ENCODE measurements at regions not wholly inside any gene's neighbourhood (a gene's known extent, or its start where the extent isn't known, plus 50 kb on each side); places are given as distances from the start of the nearest gene placed in this dataset.

GRCh38 chr7:115477193-115477651, 553.3 kb downstream of the TFEC start:
- DNase-seq (ENCODE audit: low read depth, low spot score) (no peak), FAIRE-seq (no peak)
- Histone ChIP-seq H3K27ac (ENCODE audit: insufficient read depth, low read depth, low read length) (no peak overlapping the region), H3K79me2 (ENCODE audit: control insufficient read depth, insufficient read depth, low read length) (no peaks in the 10 kb centered on the region), H3K4me3 (replicated peaks in 1 of 3; ENCODE audit: insufficient read depth in 1 of 3, low read depth in 1 of 3, low read length in 3 of 3) (peak overlapping the region; percentile 30 to 71 (median 51)), H4K20me1 (replicated peaks; ENCODE audit: control insufficient read depth, extremely low read depth, insufficient read depth, low read length) (no peaks in the 10 kb centered on the region), H3K4me2 (ENCODE audit: insufficient read depth, low read length) (peak overlapping the region; percentile 84), H3K27me3 (ENCODE audit: control insufficient read depth in 2 of 2, insufficient read depth in 2 of 2, low read length in 2 of 2) (peaks cover 7 to 19% of the 10 kb centered on the region in 2 experiments), H3K36me3 (ENCODE audit: control insufficient read depth in 2 of 2, extremely low read depth in 1 of 2, insufficient read depth in 2 of 2, low read length in 2 of 2) (no peaks in the 10 kb centered on the region), H2AFZ (ENCODE audit: low read depth, low read length) (peak overlapping the region; percentile 85), H3K9me3 (replicated peaks; ENCODE audit: control insufficient read depth, insufficient read depth, low read length) (no peaks in the 10 kb centered on the region), H3K4me1 (ENCODE audit: control insufficient read depth, extremely low read depth, insufficient read depth, low read length) (peaks cover 6% of the 10 kb centered on the region), H3K9ac (replicated peaks; ENCODE audit: extremely low read depth, insufficient read depth, low read length) (no peak overlapping the region), H3K9me1 (replicated peaks; ENCODE audit: control insufficient read depth, extremely low read depth, insufficient read depth, low read length) (no peaks in the 10 kb centered on the region)
- dilution Hi-C loops (cut with MboI; ENCODE audit: extremely low pct_ligation_motif_present, low sequenced_read_pairs) = no loop called here
- POLR2A ChIA-PET = no interaction called here
- BruUV-seq (replicated peaks) = no TSS peak
- CTCF ChIA-PET = interaction anchor here (0.6 to 2.1 kb wide), 16 partner anchors 9 to 1395 kb away, joined by 3 to 19 read pairs (median 4); no protein-coding TSS in a partner anchor
- no peak for TF ChIP-seq GATA2 (IDR thresholded peaks at IDR 0.05; ENCODE audit: insufficient read depth, insufficient read length, low read depth, low read length)
- TF ChIP-seq MAX (IDR thresholded peaks at IDR 0.05; ENCODE audit: insufficient read depth, insufficient read length) = no peak
- TF ChIP-seq POLR2A (IDR thresholded peaks at IDR 0.05; ENCODE audit: low read depth, low read length) = no peak
- TF ChIP-seq JUN (IDR thresholded peaks at IDR 0.05; ENCODE audit: borderline replicate concordance, insufficient read depth, insufficient read length, low read depth) = no peak
- TF ChIP-seq, protein P1, sequence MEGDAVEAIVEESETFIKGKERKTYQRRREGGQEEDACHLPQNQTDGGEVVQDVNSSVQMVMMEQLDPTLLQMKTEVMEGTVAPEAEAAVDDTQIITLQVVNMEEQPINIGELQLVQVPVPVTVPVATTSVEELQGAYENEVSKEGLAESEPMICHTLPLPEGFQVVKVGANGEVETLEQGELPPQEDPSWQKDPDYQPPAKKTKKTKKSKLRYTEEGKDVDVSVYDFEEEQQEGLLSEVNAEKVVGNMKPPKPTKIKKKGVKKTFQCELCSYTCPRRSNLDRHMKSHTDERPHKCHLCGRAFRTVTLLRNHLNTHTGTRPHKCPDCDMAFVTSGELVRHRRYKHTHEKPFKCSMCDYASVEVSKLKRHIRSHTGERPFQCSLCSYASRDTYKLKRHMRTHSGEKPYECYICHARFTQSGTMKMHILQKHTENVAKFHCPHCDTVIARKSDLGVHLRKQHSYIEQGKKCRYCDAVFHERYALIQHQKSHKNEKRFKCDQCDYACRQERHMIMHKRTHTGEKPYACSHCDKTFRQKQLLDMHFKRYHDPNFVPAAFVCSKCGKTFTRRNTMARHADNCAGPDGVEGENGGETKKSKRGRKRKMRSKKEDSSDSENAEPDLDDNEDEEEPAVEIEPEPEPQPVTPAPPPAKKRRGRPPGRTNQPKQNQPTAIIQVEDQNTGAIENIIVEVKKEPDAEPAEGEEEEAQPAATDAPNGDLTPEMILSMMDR (IDR thresholded peaks at IDR 0.05; ENCODE audit: extremely low read depth in 1 of 2, insufficient read depth in 1 of 2, low read depth in 1 of 2, low read length in 2 of 2) = no peak
- TF ChIP-seq POLR2AphosphoS5 (IDR thresholded peaks at IDR 0.05; ENCODE audit: insufficient read depth, low read depth, low read length) = no peak
- TF ChIP-seq EZH2 (IDR thresholded peaks at IDR 0.05; ENCODE audit: borderline replicate concordance, low read depth, low read length, severe bottlenecking) = no peak
- TF ChIP-seq MYC (IDR thresholded peaks at IDR 0.05; ENCODE audit: low read depth, low read length) = no peak
- TF ChIP-seq FOS (IDR thresholded peaks at IDR 0.05; ENCODE audit: borderline replicate concordance, insufficient read depth, low read length) = no peak
- intact Hi-C loops (cut with micrococcal nuclease) = loop anchor here (1.0 to 10.0 kb wide), 2 partner anchors 552 to 612 kb away; partner anchors contain the start of gene MDFIC

Measured in endothelial cell of umbilical vein (primary cell).